Activated CD4-positive, alpha-beta memory T cell treated with anti-CD3 and anti-CD28 coated beads, Interleukin-2, amount 10 ng/mL, durations not matched to agents 7 days and 5 days (primary cell): ENCODE measurements at regions not wholly inside any gene's neighbourhood (a gene's known extent, or its start where the extent isn't known, plus 50 kb on each side); places are given as distances from the start of the nearest gene placed in this dataset.

ENCODE experiments used
- CTCF ChIA-PET: fragments of 350-600 bp; sonication (Branson Sonifier 250); formaldehyde crosslinking; loops from one replicate; lab custom pipeline; 2021; ENCODE audit warnings: antibody characterized with exemption, inconsistent platforms; lab: Charles Lee
- POLR2A ChIA-PET: fragments of 350-600 bp; sonication (Branson Sonifier 250); formaldehyde crosslinking; loops from one replicate; lab custom pipeline; 2021; ENCODE audit warnings: antibody characterized with exemption; lab: Charles Lee
- DNase-seq: peaks from one replicate; pipeline ENCODE4 v3.0.0-alpha.2; 2020
- H3K27ac Mint-ChIP-seq: one replicate; pipeline ENCODE4 v1.8.0; 2021; ENCODE audit warnings: mild to moderate bottlenecking, mixed read lengths
- H3K27me3 Mint-ChIP-seq: one replicate; pipeline ENCODE4 v1.8.0; 2021; ENCODE audit warnings: mixed read lengths
- H3K36me3 Mint-ChIP-seq: one replicate; pipeline ENCODE4 v1.8.0; 2021; ENCODE audit warnings: low read depth, mixed read lengths
- H3K4me1 Mint-ChIP-seq: one replicate; pipeline ENCODE4 v1.8.0; 2021; ENCODE audit warnings: mixed read lengths
- H3K4me3 Mint-ChIP-seq: one replicate; pipeline ENCODE4 v1.8.0; 2021; ENCODE audit warnings: mild to moderate bottlenecking, mixed read lengths
- H3K9me3 Mint-ChIP-seq: one replicate; pipeline ENCODE4 v1.8.0; 2021; ENCODE audit warnings: mixed read lengths

DNA sequence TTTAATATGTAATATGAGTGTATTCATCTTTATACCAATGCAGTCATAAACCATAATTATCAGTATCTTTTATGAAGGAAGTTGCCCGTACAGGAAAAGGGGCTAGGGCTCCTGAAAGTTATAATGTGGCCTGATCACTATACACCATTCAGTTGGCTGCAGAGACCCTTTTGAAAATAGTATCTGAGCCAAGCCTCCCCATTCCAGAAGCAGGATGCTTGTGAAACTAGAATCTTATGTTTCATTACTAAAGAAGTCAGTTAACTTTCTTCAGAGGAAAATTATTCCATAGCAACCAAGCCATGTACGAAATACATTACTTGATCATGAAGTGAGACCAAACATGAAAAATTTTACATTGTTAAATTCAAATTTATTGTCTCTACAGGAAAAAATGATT, 251.5 kb upstream of the TCF21 start:
- ChIA-PET POLR2A (no interaction called here), CTCF (no interaction called here)
- H3K36me3 Mint-ChIP-seq, result no peaks in the 10 kb centered on the region
- H3K4me3 Mint-ChIP-seq, result no peak overlapping the region
- H3K27me3 Mint-ChIP-seq, result no peaks in the 10 kb centered on the region
- H3K27ac Mint-ChIP-seq, result no peak overlapping the region
- DNase-seq, result no peak
- no peaks in the 10 kb centered on the region for H3K9me3 Mint-ChIP-seq
- no peaks in the 10 kb centered on the region for H3K4me1 Mint-ChIP-seq

DNA sequence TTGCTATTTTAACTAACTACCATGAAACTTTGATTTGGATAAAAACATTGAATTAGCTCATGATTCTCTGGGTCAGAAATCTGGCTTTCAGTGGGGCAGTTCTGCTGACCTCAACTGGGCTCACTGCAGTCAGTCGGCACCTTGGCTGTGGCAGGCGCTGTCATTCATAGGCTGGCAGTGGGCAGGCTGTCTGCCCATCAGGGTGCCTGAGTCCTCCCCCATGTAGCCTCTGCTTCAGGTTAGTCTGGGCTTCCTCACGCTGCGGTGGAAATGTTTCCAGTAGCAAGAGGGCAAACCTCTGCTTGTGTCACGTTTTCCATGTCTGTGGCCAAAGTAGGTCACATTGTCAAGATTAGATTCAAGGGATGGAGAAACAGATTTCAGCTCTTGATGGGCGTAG, 251.0 kb upstream of the TCF21 start:
- ChIA-PET POLR2A (no interaction called here), CTCF (no interaction called here)
- DNase-seq, result no peak
- Mint-ChIP-seq H3K9me3 (no peaks in the 10 kb centered on the region), H3K36me3 (no peaks in the 10 kb centered on the region), H3K4me1 (no peaks in the 10 kb centered on the region), H3K4me3 (no peak overlapping the region), H3K27ac (no peak overlapping the region), H3K27me3 (no peaks in the 10 kb centered on the region)

DNA sequence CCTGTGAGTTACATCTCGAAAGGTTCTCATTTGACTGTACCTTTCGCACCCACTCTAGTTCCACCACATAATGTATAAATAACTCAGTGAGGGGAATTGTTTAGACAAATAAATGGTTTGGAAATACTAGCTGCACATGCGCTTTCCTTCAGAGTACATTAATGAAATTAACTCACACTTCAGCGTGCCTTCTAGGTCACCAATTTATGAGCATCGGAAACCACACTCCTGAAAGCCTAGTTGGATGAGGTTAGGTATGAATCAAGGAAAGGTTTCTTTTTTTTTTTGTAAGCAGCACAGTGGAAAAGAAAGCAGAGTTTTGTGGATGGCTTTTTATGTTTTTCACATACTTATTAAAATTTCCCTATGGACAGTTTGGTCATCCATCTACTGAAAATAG, 247.8 kb upstream of the TCF21 start:
- Mint-ChIP-seq H3K4me3 (no peak overlapping the region), H3K4me1 (no peaks in the 10 kb centered on the region), H3K9me3 (no peaks in the 10 kb centered on the region), H3K27ac (no peak overlapping the region), H3K27me3 (no peaks in the 10 kb centered on the region), H3K36me3 (no peaks in the 10 kb centered on the region)
- POLR2A ChIA-PET, result no interaction called here
- DNase-seq, result no peak
- CTCF ChIA-PET, result no interaction called here

DNA sequence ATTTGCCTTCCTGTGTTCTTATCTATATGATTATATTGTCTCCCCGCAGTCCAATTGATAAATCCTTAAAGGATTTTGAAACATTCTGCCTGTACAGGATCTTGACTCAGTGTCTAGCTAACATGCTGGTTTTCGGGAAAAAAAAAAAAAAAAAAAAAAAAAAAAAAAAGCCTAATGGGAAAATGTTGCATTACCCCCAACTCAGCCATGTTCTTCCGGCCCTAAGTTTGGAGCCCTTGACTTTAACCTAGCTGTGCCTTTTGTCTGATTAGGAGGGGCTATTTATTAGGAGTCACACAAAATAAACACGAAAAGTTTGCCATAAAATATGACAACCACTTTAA, 244.4 kb upstream of the TCF21 start:
- ChIA-PET CTCF (no interaction called here), POLR2A (no interaction called here)
- Mint-ChIP-seq H3K4me3 (no peak overlapping the region), H3K9me3 (no peaks in the 10 kb centered on the region), H3K27ac (no peak overlapping the region), H3K4me1 (no peaks in the 10 kb centered on the region), H3K36me3 (no peaks in the 10 kb centered on the region), H3K27me3 (no peaks in the 10 kb centered on the region)
- DNase-seq, result no peak

DNA sequence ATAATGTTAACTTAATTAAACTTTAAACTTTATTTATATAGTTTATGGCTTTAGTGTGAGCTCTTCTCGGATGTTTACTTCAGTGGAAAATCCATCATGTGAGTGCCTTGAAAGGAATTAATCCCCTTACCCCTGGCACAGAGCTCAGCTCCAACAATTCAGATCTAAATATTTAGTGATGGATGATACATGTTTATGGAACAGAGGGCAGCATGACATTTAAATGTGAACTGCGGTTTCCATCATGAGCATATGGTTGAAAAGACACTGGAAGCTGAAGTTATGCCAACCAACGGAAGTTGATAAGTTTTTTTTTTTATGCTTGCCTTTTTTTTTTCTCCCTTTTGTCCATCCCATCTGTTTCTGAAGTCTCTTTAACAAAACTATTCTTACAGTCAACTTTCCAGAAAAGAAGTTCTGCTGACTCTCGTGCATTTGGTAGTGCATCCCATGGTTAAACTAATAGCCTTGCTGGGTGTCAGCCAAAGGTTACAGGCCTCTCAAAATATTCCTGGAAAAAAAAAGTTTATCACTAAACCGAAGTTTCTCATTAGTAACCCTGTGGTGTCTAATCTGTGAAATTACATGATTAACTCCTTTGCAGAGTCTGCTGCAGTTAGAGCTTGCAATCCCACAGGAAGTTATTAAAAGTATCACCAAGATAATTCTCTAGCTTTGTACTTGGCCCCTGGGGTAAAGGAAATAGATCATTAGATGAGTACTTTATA, 243.9 kb upstream of the TCF21 start:
- H3K36me3 Mint-ChIP-seq, result no peaks in the 10 kb centered on the region
- no peaks in the 10 kb centered on the region for H3K27me3 Mint-ChIP-seq
- no peak for DNase-seq
- H3K4me3 Mint-ChIP-seq, result no peak overlapping the region
- no peaks in the 10 kb centered on the region for H3K4me1 Mint-ChIP-seq
- no peaks in the 10 kb centered on the region for H3K9me3 Mint-ChIP-seq
- ChIA-PET CTCF (interaction anchor here (0.6 kb wide), 1 partner anchor 1392 kb away, joined by 3 read pairs; no protein-coding TSS in a partner anchor), POLR2A (no interaction called here)
- H3K27ac Mint-ChIP-seq, result no peak overlapping the region

- Mint-ChIP-seq H3K36me3 (no peaks in the 10 kb centered on the region), H3K27ac (no peak overlapping the region), H3K27me3 (no peaks in the 10 kb centered on the region), H3K4me1 (no peaks in the 10 kb centered on the region), H3K9me3 (no peaks in the 10 kb centered on the region), H3K4me3 (no peak overlapping the region)
- CTCF ChIA-PET, result no interaction called here
- POLR2A ChIA-PET, result no interaction called here
- DNase-seq, result no peak
Measured at GRCh38 chr6:133645966-133646740, 242.8 kb upstream of the TCF21 start.

GRCh38 chr6:133648581-133648980, 240.3 kb upstream of the TCF21 start:
- Mint-ChIP-seq H3K4me1 (no peaks in the 10 kb centered on the region), H3K27ac (no peak overlapping the region), H3K9me3 (no peaks in the 10 kb centered on the region), H3K4me3 (no peak overlapping the region), H3K36me3 (no peaks in the 10 kb centered on the region), H3K27me3 (no peaks in the 10 kb centered on the region)
- CTCF ChIA-PET, result no interaction called here
- POLR2A ChIA-PET, result no interaction called here
- DNase-seq, result no peak

DNA sequence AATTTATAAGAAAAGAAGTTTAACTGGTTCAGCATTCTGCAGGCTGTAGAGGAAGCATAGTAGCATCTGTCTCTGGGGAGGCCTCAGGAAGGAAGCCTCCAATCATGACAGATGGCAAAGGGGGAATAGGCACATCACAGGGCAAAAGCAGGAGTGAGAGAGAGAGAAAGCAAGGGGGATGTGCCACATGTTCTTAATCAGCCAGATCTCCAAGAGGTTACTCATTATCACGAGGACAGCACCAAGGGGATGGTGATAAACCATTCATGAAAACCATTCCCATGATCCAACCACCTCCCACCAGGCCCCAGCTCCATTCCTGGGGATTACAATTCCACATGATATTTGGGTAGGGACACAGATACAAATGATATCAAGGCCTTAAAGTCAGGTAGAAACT, 217.5 kb upstream of the TCF21 start:
- CTCF ChIA-PET, result no interaction called here
- no peak for DNase-seq
- Mint-ChIP-seq H3K27me3 (no peaks in the 10 kb centered on the region), H3K36me3 (no peaks in the 10 kb centered on the region), H3K4me3 (no peak overlapping the region), H3K27ac (no peak overlapping the region), H3K4me1 (no peaks in the 10 kb centered on the region), H3K9me3 (no peaks in the 10 kb centered on the region)
- POLR2A ChIA-PET, result no interaction called here

GRCh38 chr6:133673056-133673455, 215.9 kb upstream of the TCF21 start:
- Mint-ChIP-seq H3K4me1 (no peaks in the 10 kb centered on the region), H3K27ac (no peak overlapping the region), H3K27me3 (no peaks in the 10 kb centered on the region), H3K9me3 (no peaks in the 10 kb centered on the region), H3K36me3 (no peaks in the 10 kb centered on the region), H3K4me3 (no peak overlapping the region)
- CTCF ChIA-PET, result no interaction called here
- no peak for DNase-seq
- POLR2A ChIA-PET, result no interaction called here

DNA sequence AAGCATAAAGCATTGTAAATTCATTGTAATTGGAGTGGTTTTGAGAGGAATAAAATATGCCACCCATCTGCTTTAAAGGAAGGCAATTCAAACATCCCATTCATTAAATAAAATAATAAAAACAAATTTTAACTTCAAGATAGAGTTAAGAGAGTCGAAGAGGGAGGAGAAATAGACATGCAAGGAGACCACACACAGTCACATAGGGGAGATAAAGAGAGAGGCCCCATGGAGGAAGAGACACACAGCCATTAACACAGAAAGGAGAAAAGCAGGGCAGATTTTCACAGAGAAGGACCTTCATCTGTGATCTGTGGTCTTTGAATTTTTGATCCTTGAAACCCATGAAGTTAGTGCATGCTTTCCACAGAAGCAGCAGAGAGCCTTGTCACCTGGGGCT, 214.3 kb upstream of the TCF21 start:
- Mint-ChIP-seq H3K27me3 (no peaks in the 10 kb centered on the region), H3K9me3 (no peaks in the 10 kb centered on the region), H3K4me1 (no peaks in the 10 kb centered on the region), H3K4me3 (no peak overlapping the region), H3K36me3 (no peaks in the 10 kb centered on the region), H3K27ac (no peak overlapping the region)
- ChIA-PET CTCF (no interaction called here), POLR2A (no interaction called here)
- DNase-seq, result no peak

- Mint-ChIP-seq H3K36me3 (no peaks in the 10 kb centered on the region), H3K27ac (no peak overlapping the region), H3K9me3 (no peaks in the 10 kb centered on the region), H3K4me3 (no peak overlapping the region), H3K27me3 (no peaks in the 10 kb centered on the region), H3K4me1 (no peaks in the 10 kb centered on the region)
- POLR2A ChIA-PET, result no interaction called here
- DNase-seq, result no peak
- CTCF ChIA-PET, result no interaction called here
Measured at GRCh38 chr6:133680994-133681393, 207.9 kb upstream of the TCF21 start.

DNA sequence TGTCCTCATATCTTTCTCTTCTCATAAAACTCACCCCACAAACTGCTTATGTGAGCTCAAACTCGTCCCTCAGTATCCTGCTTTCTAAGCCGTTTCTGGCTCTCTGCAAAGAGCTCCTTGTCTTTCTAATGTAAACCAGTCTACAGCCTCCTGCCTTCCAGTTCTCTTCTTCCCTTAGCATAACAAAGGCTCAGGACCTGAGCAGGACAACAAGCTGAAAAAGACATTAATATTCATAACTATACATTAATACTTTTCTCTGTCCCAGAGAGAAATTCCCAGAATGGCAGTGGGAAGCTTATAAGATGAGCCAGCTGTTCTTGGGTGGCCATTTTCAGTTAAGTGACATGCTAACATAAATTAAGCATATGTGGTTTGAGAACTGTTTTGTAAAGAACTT, 207.0 kb upstream of the TCF21 start:
- DNase-seq, result no peak
- Mint-ChIP-seq H3K4me1 (no peaks in the 10 kb centered on the region), H3K36me3 (no peaks in the 10 kb centered on the region), H3K4me3 (no peak overlapping the region), H3K27me3 (peaks cover 1% of the 10 kb centered on the region), H3K27ac (no peak overlapping the region), H3K9me3 (no peaks in the 10 kb centered on the region)
- POLR2A ChIA-PET, result no interaction called here
- CTCF ChIA-PET, result no interaction called here

GRCh38 chr6:133682506-133683307, 206.2 kb upstream of the TCF21 start:
- H3K27me3 Mint-ChIP-seq, result peaks cover 1% of the 10 kb centered on the region
- H3K9me3 Mint-ChIP-seq, result no peaks in the 10 kb centered on the region
- CTCF ChIA-PET, result no interaction called here
- DNase-seq, result no peak
- no peaks in the 10 kb centered on the region for H3K36me3 Mint-ChIP-seq
- H3K27ac Mint-ChIP-seq, result no peak overlapping the region
- H3K4me1 Mint-ChIP-seq, result no peaks in the 10 kb centered on the region
- POLR2A ChIA-PET, result no interaction called here
- no peak overlapping the region for H3K4me3 Mint-ChIP-seq
